ENCODE measurements at regions not wholly inside any gene's neighbourhood (a gene's known extent, or its start where the extent isn't known, plus 50 kb on each side); places are given as distances from the start of the nearest gene placed in this dataset.
"Not testable (repeated sequence)": the region's sequence is repeated elsewhere in the genome, so short reads cannot be mapped to it uniquely, and the experiment has no call there.

DNA sequence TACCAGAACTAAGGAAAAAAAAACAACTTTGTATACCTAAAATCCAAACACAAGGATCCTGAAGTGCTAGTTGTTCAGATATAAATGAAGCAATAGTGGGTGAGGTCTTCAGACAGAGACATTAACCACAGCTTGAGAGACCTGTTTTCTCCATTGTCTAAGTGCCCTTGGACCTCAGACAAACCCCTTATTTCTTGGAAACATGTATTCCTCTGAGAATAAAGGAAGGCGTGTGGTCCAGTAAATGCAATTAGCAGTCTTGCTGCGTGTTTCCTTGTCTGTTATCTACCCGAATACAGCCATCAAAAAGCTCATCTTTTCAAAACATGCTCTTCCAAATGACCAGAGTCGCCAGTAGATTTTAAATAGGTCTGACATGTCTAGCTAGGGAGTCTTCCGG lies 291.1 kb upstream of the NFIA start:
- Histone ChIP-seq H4K20me1 (ENCODE audit: control insufficient read depth, extremely low read depth, insufficient read depth, low read length) (no peaks in the 10 kb centered on the region), H3K36me3 (ENCODE audit: control insufficient read depth, insufficient read depth, low read length) (no peaks in the 10 kb centered on the region), H2AFZ (ENCODE audit: low read length) (no peak overlapping the region), H3K79me2 (ENCODE audit: control insufficient read depth, insufficient read depth, low read length) (no peaks in the 10 kb centered on the region), H3K27ac (ENCODE audit: insufficient read depth, low read length) (no peak overlapping the region), H3K4me1 (ENCODE audit: control insufficient read depth, extremely low read depth, insufficient read depth, low read length) (no peaks in the 10 kb centered on the region), H3K27me3 (ENCODE audit: control insufficient read depth, insufficient read depth, low read length) (no peaks in the 10 kb centered on the region), H3K4me2 (ENCODE audit: extremely low read depth, insufficient read depth, low read length) (no peak overlapping the region), H3K4me3 (replicated peaks in 1 of 4; ENCODE audit: control extremely low read depth in 1 of 4, insufficient read depth in 1 of 4, low read depth in 3 of 4, low read length in 4 of 4) (no peak overlapping the region), H3K9me3 (ENCODE audit: control insufficient read depth, insufficient read depth, low read depth, low read length) (no peaks in the 10 kb centered on the region), H3K9ac (ENCODE audit: insufficient read depth, low read length) (no peak overlapping the region)
- no peak for DNase-seq (ENCODE audit: low read depth in 2 of 2)
- no peak for TF ChIP-seq EZH2 (IDR thresholded peaks at IDR 0.05; ENCODE audit: low read length, missing control alignments)
- no peak for TF ChIP-seq CTCF (conservative IDR thresholded peaks at IDR 0.05 in 1 of 2, IDR thresholded peaks at IDR 0.05 in 1 of 2; ENCODE audit: low read depth in 1 of 2, low read length in 2 of 2)

DNA sequence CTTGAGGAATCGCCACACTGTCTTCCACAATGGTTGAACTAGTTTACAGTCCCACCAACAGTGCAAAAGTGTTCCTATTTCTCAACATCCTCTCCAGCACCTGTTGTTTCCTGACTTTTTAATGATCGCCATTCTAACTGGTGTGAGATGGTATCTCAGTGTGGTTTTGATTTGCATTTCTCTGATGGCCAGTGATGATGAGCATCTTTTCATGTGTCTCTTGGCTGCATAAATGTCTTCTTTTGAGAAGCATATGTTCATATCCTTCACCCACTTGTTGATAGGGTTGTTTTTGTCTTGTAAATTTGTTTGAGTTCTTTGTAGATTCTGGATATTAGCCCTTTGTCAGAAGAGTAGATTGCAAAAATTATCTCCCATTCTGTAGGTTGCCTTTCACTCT lies 309.3 kb upstream of the NFIA start:
- not testable (repeated sequence) for H3K27ac ChIP-seq (ENCODE audit: insufficient read depth, low read length); H4K20me1 ChIP-seq (ENCODE audit: control insufficient read depth, extremely low read depth, insufficient read depth, low read length); H3K4me2 ChIP-seq (ENCODE audit: extremely low read depth, insufficient read depth, low read length); H3K4me3 ChIP-seq (replicated peaks in 1 of 4; ENCODE audit: control extremely low read depth in 1 of 4, insufficient read depth in 1 of 4, low read depth in 3 of 4, low read length in 4 of 4); H2AFZ ChIP-seq (ENCODE audit: low read length); H3K79me2 ChIP-seq (ENCODE audit: control insufficient read depth, insufficient read depth, low read length); H3K9ac ChIP-seq (ENCODE audit: insufficient read depth, low read length); H3K27me3 ChIP-seq (ENCODE audit: control insufficient read depth, insufficient read depth, low read length); H3K36me3 ChIP-seq (ENCODE audit: control insufficient read depth, insufficient read depth, low read length); H3K9me3 ChIP-seq (ENCODE audit: control insufficient read depth, insufficient read depth, low read depth, low read length); DNase-seq (ENCODE audit: low read depth in 2 of 2); H3K4me1 ChIP-seq (ENCODE audit: control insufficient read depth, extremely low read depth, insufficient read depth, low read length)

DNA sequence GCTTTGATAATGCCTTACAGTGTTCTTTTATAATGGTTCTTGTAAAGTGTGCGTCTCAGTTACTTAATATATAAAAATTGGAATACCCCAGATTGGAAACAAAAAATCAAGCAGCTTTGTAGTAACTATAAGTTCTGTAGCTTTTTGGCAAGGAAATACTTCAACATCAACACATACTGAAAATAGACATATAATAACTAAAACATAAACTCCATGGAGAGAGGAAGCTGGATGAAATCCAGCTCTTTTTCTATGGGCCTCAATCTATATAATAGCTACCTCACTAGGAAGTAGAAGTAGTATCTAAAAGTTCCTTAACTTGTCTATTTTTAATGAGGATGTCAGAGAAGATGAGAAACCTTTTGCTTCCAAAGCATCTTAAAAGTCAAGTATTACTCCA lies 313.3 kb upstream of the NFIA start:
- Histone ChIP-seq H2AFZ (ENCODE audit: low read length) (no peak overlapping the region), H3K9ac (ENCODE audit: insufficient read depth, low read length) (no peak overlapping the region)

More for the DNA sequence above, 313.3 kb upstream of the NFIA start:
- H3K4me3 ChIP-seq (replicated peaks in 1 of 4; ENCODE audit: control extremely low read depth in 1 of 4, insufficient read depth in 1 of 4, low read depth in 3 of 4, low read length in 4 of 4): no peak overlapping the region
- no peaks in the 10 kb centered on the region for H3K36me3 ChIP-seq (ENCODE audit: control insufficient read depth, insufficient read depth, low read length)
- H3K4me2 ChIP-seq (ENCODE audit: extremely low read depth, insufficient read depth, low read length): no peak overlapping the region
- no peak for TF ChIP-seq CTCF (conservative IDR thresholded peaks at IDR 0.05 in 1 of 2, IDR thresholded peaks at IDR 0.05 in 1 of 2; ENCODE audit: low read depth in 1 of 2, low read length in 2 of 2)
- no peak for TF ChIP-seq EZH2 (IDR thresholded peaks at IDR 0.05; ENCODE audit: low read length, missing control alignments)
- H4K20me1 ChIP-seq (ENCODE audit: control insufficient read depth, extremely low read depth, insufficient read depth, low read length): no peaks in the 10 kb centered on the region
- no peaks in the 10 kb centered on the region for H3K79me2 ChIP-seq (ENCODE audit: control insufficient read depth, insufficient read depth, low read length)
- H3K27me3 ChIP-seq (ENCODE audit: control insufficient read depth, insufficient read depth, low read length): no peaks in the 10 kb centered on the region
- no peaks in the 10 kb centered on the region for H3K9me3 ChIP-seq (ENCODE audit: control insufficient read depth, insufficient read depth, low read depth, low read length)
- H3K27ac ChIP-seq (ENCODE audit: insufficient read depth, low read length): no peak overlapping the region
- DNase-seq (ENCODE audit: low read depth in 2 of 2): no peak
- no peaks in the 10 kb centered on the region for H3K4me1 ChIP-seq (ENCODE audit: control insufficient read depth, extremely low read depth, insufficient read depth, low read length)

Data from fibroblast of lung (primary cell).